CD4-positive, alpha-beta T cell treated with Interleukin-21 for 1 hour (primary cell): ENCODE measurements at regions not wholly inside any gene's neighbourhood (a gene's known extent, or its start where the extent isn't known, plus 50 kb on each side); places are given as distances from the start of the nearest gene placed in this dataset.
"Not testable (repeated sequence)": the region's sequence is repeated elsewhere in the genome, so short reads cannot be mapped to it uniquely, and the experiment has no call there.

Experiments
- DNase-seq: peaks from one replicate; pipeline ENCODE4 v3.0.0-alpha.2; 2020

GRCh38 chr6:111925296-111925695, 52.0 kb upstream of the FYN start:
- no peak for DNase-seq

DNA sequence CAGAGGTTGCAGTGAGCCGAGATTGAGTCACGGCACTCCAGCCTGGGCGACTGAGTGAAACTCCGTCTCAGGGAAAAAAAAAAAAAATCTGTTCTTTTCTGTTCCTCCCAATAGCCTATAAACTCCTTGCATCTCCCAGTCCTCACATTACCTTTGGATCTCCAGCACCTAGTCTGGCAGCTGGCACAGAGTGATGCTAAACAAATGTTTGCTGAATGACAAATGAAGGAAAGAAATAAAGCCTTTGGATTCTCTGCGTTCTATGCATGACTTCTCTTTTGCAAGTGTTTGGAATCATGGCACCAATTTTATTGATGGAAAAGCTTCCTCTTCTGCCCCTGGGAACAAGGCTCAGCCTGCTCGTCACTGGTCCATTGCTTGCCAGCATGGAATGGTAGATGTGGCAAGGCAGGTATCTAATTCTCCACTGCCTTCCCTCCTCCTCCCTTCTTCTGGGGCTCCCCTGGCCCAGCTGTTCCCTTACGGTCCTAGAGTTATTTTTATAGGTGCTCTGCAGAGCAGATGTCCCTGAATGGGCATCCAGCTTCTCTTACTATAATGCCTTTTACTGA, 53.6 kb upstream of the FYN start:
- no peak for DNase-seq

DNA sequence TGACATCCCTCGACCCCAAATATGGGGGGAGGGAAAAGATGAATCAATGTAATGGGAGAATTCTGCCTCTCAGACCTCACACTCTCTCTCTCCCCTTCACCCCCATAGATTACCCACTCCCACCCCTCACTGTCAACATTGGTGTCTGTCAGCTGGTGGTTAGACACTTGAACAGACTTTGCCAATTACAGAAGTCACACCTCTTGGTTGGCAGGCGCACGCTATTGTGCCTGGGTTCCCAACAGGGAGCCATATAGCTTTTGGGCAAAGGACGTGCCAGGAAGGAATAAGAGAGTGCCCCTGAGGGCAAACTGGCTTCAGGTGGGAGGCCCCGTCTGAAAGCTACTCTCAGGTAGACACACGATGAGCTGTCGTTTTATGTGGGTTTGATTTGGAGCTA, 54.1 kb upstream of the FYN start:
- DNase-seq = no peak

DNA sequence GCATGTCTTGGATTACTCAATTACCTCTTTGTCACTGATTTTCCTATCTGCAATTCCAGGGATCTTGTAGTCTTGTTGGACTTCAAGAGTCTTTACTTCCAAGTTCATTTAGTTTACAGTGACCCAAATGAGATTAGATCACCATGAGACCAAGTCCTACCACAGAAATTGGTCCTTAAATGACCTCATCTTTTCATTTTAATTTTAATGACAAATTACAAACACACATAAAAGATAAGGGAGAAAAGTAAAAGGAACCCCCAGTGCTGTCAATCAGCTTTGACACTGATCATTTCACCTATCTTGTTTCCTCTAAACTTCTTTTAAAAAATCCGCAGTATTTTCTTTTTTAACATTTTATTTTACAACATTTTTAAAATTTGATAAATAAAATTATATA, 54.9 kb upstream of the FYN start:
- no peak for DNase-seq

DNA sequence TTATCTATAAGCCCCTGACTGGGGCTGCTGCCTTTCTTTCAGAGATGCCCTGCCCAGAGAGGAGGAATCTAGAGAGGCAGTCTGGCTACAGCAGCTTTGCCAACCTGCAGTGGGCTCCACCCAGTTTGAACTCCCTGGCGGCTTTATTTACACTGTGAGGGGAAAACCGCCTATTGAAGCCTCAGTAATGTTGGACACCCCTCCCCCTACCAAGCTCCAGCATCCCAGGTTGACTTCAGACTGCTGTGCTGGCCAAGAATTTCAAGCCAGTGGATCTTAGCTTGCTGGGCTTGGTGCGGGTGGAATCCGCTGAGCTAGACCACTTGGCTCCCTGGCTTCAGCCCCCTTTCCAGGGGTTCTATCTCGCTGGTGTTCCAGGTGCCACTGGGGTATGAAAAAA, 61.4 kb upstream of the FYN start:
- DNase-seq = not testable (repeated sequence)

DNA sequence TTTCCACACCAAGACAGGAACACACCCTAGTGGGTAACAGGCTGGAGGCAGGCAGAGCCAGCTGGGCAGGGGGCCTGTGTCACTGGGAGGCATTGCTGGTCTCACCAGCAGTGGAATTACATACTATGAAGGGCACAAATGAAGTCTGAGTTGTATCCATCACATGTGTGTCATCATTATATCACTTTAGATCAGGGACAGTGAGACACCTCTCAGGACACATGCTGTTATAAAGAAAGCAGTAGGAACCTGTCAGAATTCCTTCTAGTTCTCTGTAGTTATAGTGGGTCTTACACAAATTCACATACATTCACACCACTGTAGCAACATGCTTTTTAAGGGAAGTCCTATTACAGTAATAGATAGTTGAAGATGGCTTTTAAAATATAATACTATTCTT, 63.5 kb upstream of the FYN start:
- no peak for DNase-seq

DNA sequence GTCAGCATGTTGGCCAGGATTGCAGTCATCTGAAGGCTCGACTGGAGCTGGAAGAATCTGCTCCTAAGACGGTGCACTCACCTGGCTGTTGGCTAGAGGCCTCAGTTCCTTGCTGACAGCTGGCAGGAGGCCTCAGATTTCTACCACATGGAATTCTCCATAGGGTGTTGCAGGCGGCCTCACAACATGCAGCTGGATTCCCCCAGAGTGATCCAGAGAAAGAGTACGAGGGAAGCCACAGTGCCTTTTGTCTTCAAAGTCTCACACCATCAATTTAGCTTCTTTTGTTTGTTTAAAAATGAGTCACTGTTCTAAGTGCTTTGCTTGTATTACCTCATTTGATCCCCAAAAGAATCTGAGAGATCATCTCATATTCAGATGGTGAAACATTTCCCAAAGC, 65.5 kb upstream of the FYN start:
- DNase-seq = no peak

DNA sequence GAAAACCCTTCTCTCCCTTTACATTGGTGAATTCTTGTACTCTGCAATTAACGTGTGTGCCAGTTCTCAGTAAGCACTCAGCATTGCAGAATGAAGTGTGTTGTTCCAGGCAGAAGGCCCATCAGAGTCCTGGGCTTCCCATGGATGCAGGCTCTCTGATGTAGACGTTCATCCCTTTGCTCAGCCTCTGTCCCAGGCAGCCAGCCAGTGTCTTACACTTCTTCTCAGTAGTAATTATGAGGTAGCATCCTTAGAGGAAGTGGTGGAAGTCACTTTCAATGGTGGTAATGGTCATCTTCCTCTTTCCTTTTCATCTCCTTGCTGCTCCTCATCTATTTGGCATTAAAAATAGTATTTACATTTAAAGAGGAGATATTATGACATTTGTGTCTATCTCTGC, 66.7 kb upstream of the FYN start:
- DNase-seq = no peak

- no peak for DNase-seq
Observed at GRCh38 chr6:111940801-111941200, 67.5 kb upstream of the FYN start.

- no peak for DNase-seq
Observed at GRCh38 chr6:111941686-111942330, 68.6 kb upstream of the FYN start.

GRCh38 chr6:111942561-111942960, 69.3 kb upstream of the FYN start:
- DNase-seq = no peak

DNA sequence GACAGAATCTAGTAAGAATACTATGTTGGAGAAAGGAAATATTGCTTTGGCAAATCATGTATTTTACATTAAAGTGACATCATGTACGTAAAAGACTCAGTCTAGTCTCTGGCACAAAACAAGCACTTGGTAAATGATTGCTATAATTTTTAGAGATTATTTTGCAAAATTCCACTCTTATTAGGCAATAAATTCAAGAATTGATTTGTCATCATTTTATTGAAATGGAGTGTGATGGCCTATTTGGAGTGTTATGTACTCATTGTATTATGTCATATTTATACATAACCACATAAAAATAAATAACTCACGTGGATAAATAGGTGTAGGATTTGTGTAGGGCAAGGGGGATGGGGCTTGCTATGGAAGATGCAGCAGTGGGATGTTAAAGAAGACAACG, 70.0 kb upstream of the FYN start:
- DNase-seq = no peak

DNA sequence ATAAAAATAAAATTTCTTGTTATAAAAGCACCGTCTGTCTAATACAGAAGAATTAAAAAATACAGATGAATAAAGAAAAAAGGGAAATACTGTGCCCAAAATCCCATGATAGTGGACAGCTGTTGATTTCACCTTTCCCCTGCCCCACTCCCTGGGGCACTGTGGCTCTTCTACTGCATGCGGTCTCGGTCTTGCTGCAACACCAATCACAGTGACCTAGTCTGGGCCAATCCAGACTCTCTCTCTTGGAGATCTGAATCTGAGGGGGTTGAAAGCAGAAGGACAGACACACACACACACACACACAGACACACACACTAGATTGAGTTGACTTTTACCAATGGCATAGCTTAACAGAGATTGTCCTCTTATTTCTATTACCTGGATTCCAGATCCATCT, 70.5 kb upstream of the FYN start:
- DNase-seq = no peak

- no peak for DNase-seq
Observed at GRCh38 chr6:111944541-111944940, 71.3 kb upstream of the FYN start.

DNA sequence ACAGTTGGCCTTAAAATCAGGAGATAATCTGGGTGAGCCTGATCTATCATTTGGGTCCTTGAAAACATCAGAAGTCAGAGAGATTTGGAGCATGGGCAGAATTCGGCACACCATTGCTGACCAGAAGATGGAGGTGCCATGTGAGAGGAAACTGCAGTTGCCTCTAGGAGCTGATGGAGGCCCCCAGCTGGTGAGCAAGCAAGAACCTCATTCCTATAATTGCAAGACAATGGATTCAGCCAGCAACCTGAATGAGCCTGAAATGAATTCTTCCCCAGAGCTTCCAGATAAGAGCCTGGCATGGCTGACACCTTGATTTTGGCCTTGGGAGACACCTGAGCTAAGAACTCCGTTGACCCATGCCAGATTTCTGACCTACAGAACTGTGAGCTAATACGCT, 76.3 kb upstream of the FYN start:
- DNase-seq = no peak

DNA sequence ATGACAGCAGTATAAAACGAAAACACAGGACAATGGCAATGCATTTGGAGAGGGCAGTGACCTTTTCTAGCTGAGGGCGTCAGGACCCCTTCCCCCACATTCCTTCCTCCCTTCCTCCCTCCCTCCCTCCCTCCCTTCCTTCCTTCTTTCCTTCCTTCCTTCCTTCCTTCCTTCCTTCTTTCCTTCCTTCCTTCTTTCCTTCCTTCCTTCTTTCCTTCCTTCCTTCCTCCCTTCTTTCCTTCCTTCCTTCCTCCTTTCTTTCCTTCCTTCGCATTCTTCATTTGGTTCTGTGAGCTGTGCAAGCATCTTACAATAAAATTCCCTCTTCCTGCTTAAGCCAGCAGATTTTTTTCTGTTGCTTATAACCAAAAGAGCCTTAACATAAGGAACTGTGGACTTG, 76.7 kb upstream of the FYN start:
- not testable (repeated sequence) for DNase-seq

- no peak for DNase-seq
Observed at GRCh38 chr6:111950661-111951496, 77.6 kb upstream of the FYN start.

DNA sequence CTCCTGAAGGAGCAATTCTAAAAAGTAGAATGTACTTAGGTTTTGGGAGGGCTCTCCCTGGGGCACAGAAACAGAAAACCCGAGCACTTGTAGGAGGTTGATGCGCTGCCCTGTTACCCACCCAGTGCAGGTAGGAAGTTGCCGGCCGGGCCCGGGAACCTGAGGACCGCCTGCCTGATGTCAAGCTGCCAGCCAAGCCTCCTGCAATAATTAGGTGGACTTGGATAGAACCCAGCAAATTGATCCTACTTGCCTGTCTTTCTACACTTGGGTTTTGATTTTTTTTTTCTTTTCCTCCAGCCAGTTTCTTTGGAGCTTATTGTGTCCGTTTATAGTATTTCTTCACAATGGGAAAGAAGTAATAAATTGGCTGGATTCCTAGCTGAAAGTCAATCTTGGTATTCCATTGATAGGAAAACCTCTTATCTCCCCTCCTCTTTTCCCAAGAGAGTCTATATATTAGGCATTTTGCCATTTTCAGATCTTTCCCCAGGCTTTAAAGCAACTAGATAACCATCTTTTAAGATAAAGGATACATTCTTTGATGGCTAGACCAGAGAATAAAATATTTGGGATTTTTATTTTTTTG, 78.3 kb upstream of the FYN start:
- DNase-seq = no peak

GRCh38 chr6:111952274-111952673, 79.0 kb upstream of the FYN start:
- DNase-seq = no peak

DNA sequence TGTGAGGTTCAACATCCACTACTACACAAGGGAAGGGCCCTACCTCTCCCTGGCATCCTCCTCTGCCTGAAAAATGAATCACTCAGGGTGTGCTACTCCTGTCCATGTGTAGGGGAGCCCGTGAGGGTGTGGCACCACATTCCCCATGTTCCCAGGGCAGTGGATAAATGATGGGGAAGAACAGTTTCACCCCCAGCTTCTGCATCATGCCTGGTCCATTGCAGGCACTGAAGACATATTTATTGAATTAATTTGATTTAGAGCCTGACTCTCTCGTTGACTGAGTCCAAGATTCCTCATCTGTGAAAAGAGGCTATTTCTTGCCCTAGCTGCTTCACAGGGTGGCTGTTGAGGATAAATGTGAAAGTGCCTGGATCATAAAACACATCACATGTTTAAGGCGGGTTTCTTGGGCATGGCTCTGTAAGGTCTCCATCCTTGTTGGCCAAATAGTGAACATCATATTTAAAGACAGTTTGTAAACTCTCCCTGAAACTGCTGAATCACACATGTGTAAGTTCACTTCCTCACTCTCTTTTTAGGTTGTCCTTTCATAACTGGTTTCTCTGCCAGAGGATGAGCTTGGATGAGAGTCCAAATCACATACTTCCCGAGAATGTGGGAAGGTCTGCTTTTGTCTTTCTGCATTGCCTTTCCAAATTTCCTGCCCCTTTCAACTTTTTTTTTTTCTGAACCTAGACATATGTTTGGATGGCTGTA, 79.7 kb upstream of the FYN start:
- no peak for DNase-seq

DNA sequence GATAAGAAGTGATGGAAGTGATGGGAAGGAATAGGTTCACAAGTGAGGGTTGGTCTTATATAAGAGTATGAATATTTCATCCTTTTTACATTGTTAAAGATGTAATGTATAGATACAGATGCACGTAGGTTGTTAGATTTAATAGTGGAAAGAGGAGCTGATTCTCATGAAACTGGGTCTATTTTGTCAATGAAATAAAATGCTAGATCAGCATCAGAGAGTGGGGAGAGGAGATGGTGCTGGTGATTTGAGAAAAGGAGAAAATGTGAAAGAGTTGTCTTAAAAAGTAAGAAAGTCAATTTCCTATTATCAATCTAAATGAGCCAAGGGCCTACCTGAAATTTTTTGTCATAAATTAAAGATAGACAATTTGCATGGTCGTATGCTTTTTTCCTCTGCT, 82.8 kb upstream of the FYN start:
- DNase-seq = no peak

GRCh38 chr6:111957623-111958315, 84.5 kb upstream of the FYN start:
- DNase-seq = no peak

- DNase-seq = no peak
Observed at GRCh38 chr6:111958534-111958933, 85.3 kb upstream of the FYN start.
